SK-N-SH (cell line): ENCODE measurements at regions not wholly inside any gene's neighbourhood (a gene's known extent, or its start where the extent isn't known, plus 50 kb on each side); places are given as distances from the start of the nearest gene placed in this dataset.

Source experiments
- CTCF ChIA-PET: fragments of 300-600, 350-600 bp; formaldehyde crosslinking; extraction: SDS; loops from one replicate; lab custom pipeline; 2021; lab: Yijun Ruan, JAX
- POLR2A ChIA-PET: fragments of 350-600 bp; sonication (Branson Sonifier 250); formaldehyde crosslinking; extraction: SDS; loops from one replicate; lab custom pipeline; 2020; ENCODE audit warnings: antibody characterized with exemption, inconsistent platforms; lab: Yijun Ruan, JAX
- DNase-seq: peaks from one replicate; pipeline ENCODE4 v3.0.0; 2012
- H2AFZ ChIP-seq: fragments of 200-600 bp; sonication (generic); 2 replicates; pipeline ENCODE4 v1.8.1; 2016; ENCODE audit warnings: antibody characterized with exemption, mild to moderate bottlenecking, low read depth
- H3F3A ChIP-seq: fragments of 200-600 bp; sonication (generic); replicated peaks from 2 replicates; pipeline ENCODE3; 2016; ENCODE audit warnings: antibody characterized with exemption, mild to moderate bottlenecking; ENCODE audit not compliant: insufficient read depth
- H3K27ac ChIP-seq, 2 experiments: fragments of 200-500 bp in 1 of 2; fragments of 200-600 bp in 1 of 2; sonication (Bioruptor generic) in 1 of 2; sonication (generic), shearing (Covaris generic) in 1 of 2; 2 replicates each; pipeline versions ENCODE4 v1.5.1 to v1.6.1; 2014 to 2016; ENCODE audit warnings: low read depth in 2 of 2, inconsistent platforms in 1 of 2, low read length in 1 of 2, mild to moderate bottlenecking in 1 of 2, mixed read lengths in 1 of 2
- H3K27me3 ChIP-seq: fragments of 200-600 bp; sonication (generic), shearing (Covaris generic); 2 replicates; pipeline ENCODE4 v1.6.1; 2016; ENCODE audit warnings: mixed run types; ENCODE audit not compliant: insufficient read depth
- H3K36me3 ChIP-seq, 2 experiments: fragments of 200-500 bp in 1 of 2; fragments of 200-600 bp in 1 of 2; sonication (Bioruptor generic) in 1 of 2; sonication (generic) in 1 of 2; replicated peaks in 1 of 2; 2 replicates each; pipeline versions ENCODE3 to v1.5.1; 2014 to 2016; ENCODE audit warnings: low read length in 1 of 2, mild to moderate bottlenecking in 1 of 2; ENCODE audit not compliant: insufficient read depth in 2 of 2, control insufficient read depth in 1 of 2
- H3K4me1 ChIP-seq, 2 experiments: fragments of 200-500 bp in 1 of 2; fragments of 200-600 bp in 1 of 2; sonication (Bioruptor generic) in 1 of 2; sonication (generic), shearing (Covaris generic) in 1 of 2; 2 replicates each; pipeline versions ENCODE4 v1.5.1 to v1.6.1; 2014 to 2016; ENCODE audit warnings: low read depth in 1 of 2, low read length in 1 of 2, mixed run types in 1 of 2; ENCODE audit not compliant: insufficient read depth in 2 of 2, control insufficient read depth in 1 of 2
- H3K4me2 ChIP-seq: fragments of 200-600 bp; sonication (generic), shearing (Covaris generic); 2 replicates; pipeline ENCODE4 v1.6.1; 2017; ENCODE audit warnings: mixed run types
- H3K4me3 ChIP-seq, 2 experiments: fragments of 200-500 bp in 1 of 2; fragments of 200-600 bp in 1 of 2; sonication (Bioruptor generic) in 1 of 2; sonication (generic), shearing (Covaris generic) in 1 of 2; 2 replicates each; pipeline versions ENCODE4 v1.5.1 to v1.8.1; 2014 to 2016; ENCODE audit warnings: low read depth in 2 of 2, inconsistent platforms in 1 of 2, low read length in 1 of 2, mild to moderate bottlenecking in 1 of 2, mixed read lengths in 1 of 2, moderate library complexity in 1 of 2
- H3K79me2 ChIP-seq: fragments of 200-600 bp; sonication (generic); 2 replicates; pipeline ENCODE4 v1.8.1; 2017; ENCODE audit warnings: mild to moderate bottlenecking; ENCODE audit not compliant: insufficient read depth
- H3K9ac ChIP-seq: fragments of 200-600 bp; sonication (generic); 2 replicates; pipeline ENCODE4 v1.6.1; 2017; ENCODE audit warnings: mixed run types
- H3K9me2 ChIP-seq: fragments of 200-600 bp; sonication (generic); 2 replicates; pipeline ENCODE4 v1.6.1; 2017; ENCODE audit warnings: mixed run types
- H3K9me3 ChIP-seq: fragments of 200-600 bp; sonication (generic); 2 replicates; pipeline ENCODE4 v1.6.1; 2017; ENCODE audit warnings: mixed run types, mild to moderate bottlenecking, moderate library complexity
- H4K20me1 ChIP-seq: fragments of 200-600 bp; sonication (generic); 2 replicates; pipeline ENCODE4 v1.6.1; 2017; ENCODE audit warnings: mild to moderate bottlenecking, mixed run types; ENCODE audit not compliant: insufficient read depth
- CTCF ChIP-seq: fragments of 200-600 bp; sonication (generic); IDR thresholded peaks from 2 replicates; pipeline ENCODE4 v1.6.1; 2017; ENCODE audit warnings: antibody characterized with exemption, mild to moderate bottlenecking, moderate library complexity
- EP300 ChIP-seq, 2 experiments: IDR thresholded peaks; 2 replicates each; pipeline versions ENCODE4 v1.4.0 to v1.6.1; 2012; ENCODE audit warnings: borderline replicate concordance in 1 of 2, low read depth in 1 of 2, low read length in 1 of 2
- EZH2phosphoT487 ChIP-seq: fragments of 200-600 bp; sonication (generic); IDR thresholded peaks from 2 replicates; pipeline ENCODE4 v1.6.1; 2017; ENCODE audit warnings: low read depth, mixed run types, mild to moderate bottlenecking, antibody characterized with exemption, moderate library complexity, borderline replicate concordance
- FOXJ3 ChIP-seq: sonication (generic); formaldehyde crosslinking; IDR thresholded peaks from 2 replicates; pipeline ENCODE4 v1.5.1; 2020; ENCODE audit warnings: mild to moderate bottlenecking, missing genetic modification reagents
- GABPA ChIP-seq: IDR thresholded peaks from 2 replicates; pipeline ENCODE4 v1.4.0; 2012; ENCODE audit warnings: low read depth, mild to moderate bottlenecking
- MEF2A ChIP-seq: IDR thresholded peaks from 2 replicates; pipeline ENCODE4 v1.4.0; 2012; ENCODE audit warnings: low read depth, borderline replicate concordance
- NFIC ChIP-seq: IDR thresholded peaks from 2 replicates; pipeline ENCODE4 v1.4.0; 2012; ENCODE audit warnings: borderline replicate concordance
- RAD21 ChIP-seq: IDR thresholded peaks from 2 replicates; pipeline ENCODE4 v1.6.1; 2012; ENCODE audit warnings: mild to moderate bottlenecking, low read length
- RFX5 ChIP-seq: IDR thresholded peaks from 2 replicates; pipeline ENCODE4 v1.6.1; 2012; ENCODE audit warnings: mild to moderate bottlenecking, improper control_type of control experiment, low read length
- RXRA ChIP-seq: IDR thresholded peaks from 2 replicates; pipeline ENCODE4 v1.4.0; 2012; ENCODE audit warnings: low read depth, mild to moderate bottlenecking, borderline replicate concordance
- SIN3A ChIP-seq: IDR thresholded peaks from 2 replicates; pipeline ENCODE4 v1.6.1; 2012; ENCODE audit warnings: low read depth, mild to moderate bottlenecking, low read length, moderate library complexity, borderline replicate concordance
- SMC3 ChIP-seq: IDR thresholded peaks from 2 replicates; pipeline ENCODE4 v1.6.1; 2012; ENCODE audit warnings: low read depth, low read length, improper control_type of control experiment
- TAF1 ChIP-seq: IDR thresholded peaks from 2 replicates; pipeline ENCODE4 v1.6.1; 2012; ENCODE audit warnings: low read depth, mild to moderate bottlenecking, low read length, moderate library complexity, borderline replicate concordance
- YY1 ChIP-seq: IDR thresholded peaks from 2 replicates; pipeline ENCODE4 v1.4.0; 2012; ENCODE audit warnings: low read depth, mild to moderate bottlenecking
- WGBS: methylation state at CpG from one replicate; pipeline ENCODE4 v1.1.6; 2017; ENCODE audit warnings: low lambda C conversion rate; 5-methylcytosine and 5-hydroxymethylcytosine counted together
- TF ChIP-seq, protein P1 (sequence below): IDR thresholded peaks from 2 replicates; pipeline ENCODE4 v1.6.1; 2012; ENCODE audit warnings: mild to moderate bottlenecking, low read depth, low read length, moderate library complexity

- Histone ChIP-seq H2AFZ (no peak overlapping the region), H3K79me2 (no peaks in the 10 kb centered on the region)
- TF ChIP-seq CTCF = no peak
- TF ChIP-seq RXRA = no peak
- TF ChIP-seq YY1 = no peak
- TF ChIP-seq TAF1 = no peak
- no peak for TF ChIP-seq EP300 (IDR thresholded peaks at IDR 0.05; ENCODE audit: borderline replicate concordance in 1 of 2, low read depth in 1 of 2, low read length in 1 of 2)
- no peak for TF ChIP-seq NFIC
- TF ChIP-seq SMC3 = no peak
- no peak for TF ChIP-seq GABPA
- no peak for TF ChIP-seq SIN3A
- no peak for TF ChIP-seq FOXJ3 (CRISPR knock-in tag)
- no peak for TF ChIP-seq MEF2A
- no peak for TF ChIP-seq EZH2phosphoT487
- TF ChIP-seq, protein P1, sequence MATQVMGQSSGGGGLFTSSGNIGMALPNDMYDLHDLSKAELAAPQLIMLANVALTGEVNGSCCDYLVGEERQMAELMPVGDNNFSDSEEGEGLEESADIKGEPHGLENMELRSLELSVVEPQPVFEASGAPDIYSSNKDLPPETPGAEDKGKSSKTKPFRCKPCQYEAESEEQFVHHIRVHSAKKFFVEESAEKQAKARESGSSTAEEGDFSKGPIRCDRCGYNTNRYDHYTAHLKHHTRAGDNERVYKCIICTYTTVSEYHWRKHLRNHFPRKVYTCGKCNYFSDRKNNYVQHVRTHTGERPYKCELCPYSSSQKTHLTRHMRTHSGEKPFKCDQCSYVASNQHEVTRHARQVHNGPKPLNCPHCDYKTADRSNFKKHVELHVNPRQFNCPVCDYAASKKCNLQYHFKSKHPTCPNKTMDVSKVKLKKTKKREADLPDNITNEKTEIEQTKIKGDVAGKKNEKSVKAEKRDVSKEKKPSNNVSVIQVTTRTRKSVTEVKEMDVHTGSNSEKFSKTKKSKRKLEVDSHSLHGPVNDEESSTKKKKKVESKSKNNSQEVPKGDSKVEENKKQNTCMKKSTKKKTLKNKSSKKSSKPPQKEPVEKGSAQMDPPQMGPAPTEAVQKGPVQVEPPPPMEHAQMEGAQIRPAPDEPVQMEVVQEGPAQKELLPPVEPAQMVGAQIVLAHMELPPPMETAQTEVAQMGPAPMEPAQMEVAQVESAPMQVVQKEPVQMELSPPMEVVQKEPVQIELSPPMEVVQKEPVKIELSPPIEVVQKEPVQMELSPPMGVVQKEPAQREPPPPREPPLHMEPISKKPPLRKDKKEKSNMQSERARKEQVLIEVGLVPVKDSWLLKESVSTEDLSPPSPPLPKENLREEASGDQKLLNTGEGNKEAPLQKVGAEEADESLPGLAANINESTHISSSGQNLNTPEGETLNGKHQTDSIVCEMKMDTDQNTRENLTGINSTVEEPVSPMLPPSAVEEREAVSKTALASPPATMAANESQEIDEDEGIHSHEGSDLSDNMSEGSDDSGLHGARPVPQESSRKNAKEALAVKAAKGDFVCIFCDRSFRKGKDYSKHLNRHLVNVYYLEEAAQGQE = no peak
- TF ChIP-seq RAD21 = no peak
- no peak for TF ChIP-seq RFX5
- TF ChIP-seq, all 33 proteins: peak for 0
- H3K4me1 ChIP-seq = no peaks in the 10 kb centered on the region
- H3K9me2 ChIP-seq = no peaks in the 10 kb centered on the region
- no peaks in the 10 kb centered on the region for H3K27me3 ChIP-seq
- no peak overlapping the region for H3K4me2 ChIP-seq
- H3K9me3 ChIP-seq = no peaks in the 10 kb centered on the region
- ChIA-PET CTCF (no interaction called here), POLR2A (no interaction called here)
- H3F3A ChIP-seq = no peaks in the 10 kb centered on the region
- no peaks in the 10 kb centered on the region for H3K36me3 ChIP-seq
- 13% methylated on average over 8 of the region's 10 CpGs for WGBS
- H3K9ac ChIP-seq = no peak overlapping the region
- H3K27ac ChIP-seq = no peak overlapping the region
- no peak for DNase-seq
- no peaks in the 10 kb centered on the region for H4K20me1 ChIP-seq
- H3K4me3 ChIP-seq = no peak overlapping the region
Measured at GRCh38 chr2:31778153-31778552, 197.4 kb upstream of the SRD5A2 start.
